PC-3 (cell line): ENCODE measurements at regions not wholly inside any gene's neighbourhood (a gene's known extent, or its start where the extent isn't known, plus 50 kb on each side); places are given as distances from the start of the nearest gene placed in this dataset.

Experiments
- EZH2 ChIP-seq: fragments of 300-600 bp; sonication (generic); IDR thresholded peaks from one replicate; pipeline ENCODE4 v1.6.1; 2017; ENCODE audit warnings: antibody characterized with exemption, mild to moderate bottlenecking, low read length; ENCODE audit not compliant: unreplicated experiment
- EZH2phosphoT487 ChIP-seq: fragments of 300-600 bp; sonication (generic); IDR thresholded peaks from 2 replicates; pipeline ENCODE4 v1.6.1; 2018; ENCODE audit warnings: mild to moderate bottlenecking, antibody characterized with exemption, low read length, borderline replicate concordance
- TF ChIP-seq, protein P1 (sequence below): fragments of 300-600 bp; sonication (generic); conservative IDR thresholded peaks from 2 replicates; pipeline ENCODE4 v1.5.1; 2017; ENCODE audit warnings: antibody characterized with exemption, low read depth, mild to moderate bottlenecking, low read length

DNA sequence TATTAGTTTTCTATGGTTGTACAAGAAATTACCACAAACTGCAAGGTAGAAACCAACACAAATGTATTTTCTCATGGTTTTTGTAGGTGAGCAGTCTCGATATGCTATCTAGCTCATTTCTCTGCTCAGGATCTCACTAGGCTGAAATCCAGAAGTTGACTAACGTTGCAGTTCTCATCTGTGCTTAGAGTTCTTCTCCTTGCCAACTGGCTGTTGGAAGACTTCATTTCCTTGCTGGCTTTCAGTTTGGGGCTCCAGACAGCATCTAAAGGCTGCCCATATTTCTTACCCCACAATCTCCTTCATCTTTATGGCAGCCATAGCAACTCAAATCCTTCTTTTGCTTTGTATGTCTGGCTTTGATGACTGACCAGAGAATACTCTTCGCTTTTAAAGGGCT lies 362.6 kb upstream of the ADGRL4 start:
- TF ChIP-seq EZH2: no peak
- TF ChIP-seq, protein P1, sequence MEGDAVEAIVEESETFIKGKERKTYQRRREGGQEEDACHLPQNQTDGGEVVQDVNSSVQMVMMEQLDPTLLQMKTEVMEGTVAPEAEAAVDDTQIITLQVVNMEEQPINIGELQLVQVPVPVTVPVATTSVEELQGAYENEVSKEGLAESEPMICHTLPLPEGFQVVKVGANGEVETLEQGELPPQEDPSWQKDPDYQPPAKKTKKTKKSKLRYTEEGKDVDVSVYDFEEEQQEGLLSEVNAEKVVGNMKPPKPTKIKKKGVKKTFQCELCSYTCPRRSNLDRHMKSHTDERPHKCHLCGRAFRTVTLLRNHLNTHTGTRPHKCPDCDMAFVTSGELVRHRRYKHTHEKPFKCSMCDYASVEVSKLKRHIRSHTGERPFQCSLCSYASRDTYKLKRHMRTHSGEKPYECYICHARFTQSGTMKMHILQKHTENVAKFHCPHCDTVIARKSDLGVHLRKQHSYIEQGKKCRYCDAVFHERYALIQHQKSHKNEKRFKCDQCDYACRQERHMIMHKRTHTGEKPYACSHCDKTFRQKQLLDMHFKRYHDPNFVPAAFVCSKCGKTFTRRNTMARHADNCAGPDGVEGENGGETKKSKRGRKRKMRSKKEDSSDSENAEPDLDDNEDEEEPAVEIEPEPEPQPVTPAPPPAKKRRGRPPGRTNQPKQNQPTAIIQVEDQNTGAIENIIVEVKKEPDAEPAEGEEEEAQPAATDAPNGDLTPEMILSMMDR: no peak
- TF ChIP-seq EZH2phosphoT487: no peak
